Jurkat, Clone E6-1 (cell line): ENCODE measurements at regions not wholly inside any gene's neighbourhood (a gene's known extent, or its start where the extent isn't known, plus 50 kb on each side); places are given as distances from the start of the nearest gene placed in this dataset.

ENCODE experiments used
- DNase-seq: peaks from one replicate; pipeline ENCODE4 v3.0.0-alpha.2; 2011; ENCODE audit warnings: low read depth, low spot score
- H3K4me3 ChIP-seq: 2 replicates; pipeline ENCODE4 v1.5.1; 2011; ENCODE audit warnings: mild to moderate bottlenecking, low read length, control low read depth, moderate library complexity

GRCh38 chr9:79796411-79796810 lies 224.6 kb downstream of the TLE4 start:
- DNase-seq, result no peak
- no peak overlapping the region for H3K4me3 ChIP-seq

GRCh38 chr9:79788662-79789061 lies 216.9 kb downstream of the TLE4 start:
- no peak overlapping the region for H3K4me3 ChIP-seq
- DNase-seq, result no peak

- no peak for DNase-seq
- H3K4me3 ChIP-seq, result no peak overlapping the region
Observed at GRCh38 chr9:79781263-79781662, 209.5 kb downstream of the TLE4 start.

GRCh38 chr9:79780559-79780958 lies 208.8 kb downstream of the TLE4 start:
- no peak overlapping the region for H3K4me3 ChIP-seq

GRCh38 chr9:79779901-79780300 lies 208.1 kb downstream of the TLE4 start:
- no peak for DNase-seq
- H3K4me3 ChIP-seq, result no peak overlapping the region

More at GRCh38 chr9:79780559-79780958, 208.8 kb downstream of the TLE4 start:
- DNase-seq, result no peak

- DNase-seq, result no peak
- no peak overlapping the region for H3K4me3 ChIP-seq
Observed at GRCh38 chr9:79778581-79778980, 206.8 kb downstream of the TLE4 start.

GRCh38 chr9:79776581-79776980 lies 204.8 kb downstream of the TLE4 start:
- H3K4me3 ChIP-seq, result no peak overlapping the region
- DNase-seq, result no peak
